Mucosa of descending colon (tissue), 3 donors: ENCODE measurements at regions not wholly inside any gene's neighbourhood (a gene's known extent, or its start where the extent isn't known, plus 50 kb on each side); places are given as distances from the start of the nearest gene placed in this dataset.
A peak's percentile ranks its signal among the peaks of the same experiment; 100 is the strongest.

ENCODE experiments used
- ATAC-seq: fragments of 200-7000 bp; cut with Tn5 transposase; one replicate; pipeline ENCODE4 v1.9.1; 2020; ENCODE audit warnings: mild to moderate bottlenecking, moderate library complexity
- DNase-seq, 3 donors: peaks; one replicate each; pipeline ENCODE4 v3.0.0-alpha.2; 2020
- H3K36me3 ChIP-seq: fragments of 200-600 bp; one replicate; pipeline ENCODE4 v1.8.0; 2021; ENCODE audit warnings: low read depth, mild to moderate bottlenecking
- H3K4me1 ChIP-seq: fragments of 200-600 bp; one replicate; pipeline ENCODE4 v1.8.0; 2021; ENCODE audit warnings: low read depth, mild to moderate bottlenecking
- H3K4me3 ChIP-seq: fragments of 200-600 bp; one replicate; pipeline ENCODE4 v1.8.0; 2021; ENCODE audit warnings: mild to moderate bottlenecking
- H3K9me3 ChIP-seq: fragments of 200-600 bp; one replicate; pipeline ENCODE4 v1.8.0; 2021; ENCODE audit warnings: mild to moderate bottlenecking
- CTCF ChIP-seq: fragments of 200-600 bp; IDR thresholded peaks from one replicate; pipeline ENCODE4 v1.8.0; 2022; ENCODE audit warnings: antibody characterized with exemption, mild to moderate bottlenecking
- intact Hi-C, 2 donors: fragments of 100-400 bp; cut with DNase I in 1 of 2; cut with micrococcal nuclease in 1 of 2; formaldehyde crosslinking; loops; one replicate each; pipeline versions ENCODE4 v1.11.0 to v1.11.1; 2022; cut with DNase I, micrococcal nuclease
- donor health status: DM: no; HTN: no; CAD: no; lungs with moderate emphysema.
- donor health status: DM: no; HTN: no; CAD: no.
- donor health status: DM: no; HTN: yes; CAD: no.

- Histone ChIP-seq H3K4me3 (no peak overlapping the region), H3K4me1 (no peaks in the 10 kb centered on the region), H3K9me3 (no peaks in the 10 kb centered on the region), H3K36me3 (no peaks in the 10 kb centered on the region)
- no peak for TF ChIP-seq CTCF
- intact Hi-C loops = no loop called here
- ATAC-seq (no peak), DNase-seq (peak in 1 of 3 donors; percentile 27)
Observed at GRCh38 chr17:79218175-79218824, 143.7 kb downstream of the ENGASE start.

GRCh38 chr17:79217473-79218135 lies 143.0 kb downstream of the ENGASE start:
- ATAC-seq (peak; percentile 14), DNase-seq (peak in 1 of 3 donors; percentile 25)
- intact Hi-C loops = no loop called here

DNA sequence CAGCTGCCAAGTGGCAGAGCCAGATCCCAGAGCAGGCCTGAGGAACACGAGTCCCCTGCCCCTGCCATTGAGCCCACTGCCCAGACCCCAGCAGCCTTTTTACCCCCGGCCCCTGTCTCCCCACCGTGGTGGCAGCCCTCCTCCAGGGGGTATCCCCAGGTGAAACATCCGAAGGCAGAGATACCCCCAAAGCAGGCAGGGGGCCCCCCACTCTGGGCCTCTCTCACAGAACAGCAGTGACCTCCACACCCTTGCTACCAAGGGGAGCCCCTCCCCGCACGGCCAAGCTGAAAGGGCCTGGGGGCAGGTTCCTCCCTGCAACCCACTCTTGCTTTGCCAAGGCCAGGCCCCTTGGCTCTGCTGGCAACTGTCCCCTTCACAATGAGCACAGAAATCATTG lies 142.2 kb downstream of the ENGASE start:
- Histone ChIP-seq H3K4me3 (no peak overlapping the region), H3K9me3 (no peaks in the 10 kb centered on the region), H3K36me3 (no peaks in the 10 kb centered on the region), H3K4me1 (no peaks in the 10 kb centered on the region)
- peak in 1 of 3 donors; percentile 22 for DNase-seq
- ATAC-seq = no peak
- TF ChIP-seq CTCF = no peak
- intact Hi-C loops = no loop called here

More at GRCh38 chr17:79217473-79218135, 143.0 kb downstream of the ENGASE start:
- no peak for TF ChIP-seq CTCF
- no peaks in the 10 kb centered on the region for H3K36me3 ChIP-seq
- H3K4me1 ChIP-seq = no peaks in the 10 kb centered on the region
- no peak overlapping the region for H3K4me3 ChIP-seq
- H3K9me3 ChIP-seq = no peaks in the 10 kb centered on the region

DNA sequence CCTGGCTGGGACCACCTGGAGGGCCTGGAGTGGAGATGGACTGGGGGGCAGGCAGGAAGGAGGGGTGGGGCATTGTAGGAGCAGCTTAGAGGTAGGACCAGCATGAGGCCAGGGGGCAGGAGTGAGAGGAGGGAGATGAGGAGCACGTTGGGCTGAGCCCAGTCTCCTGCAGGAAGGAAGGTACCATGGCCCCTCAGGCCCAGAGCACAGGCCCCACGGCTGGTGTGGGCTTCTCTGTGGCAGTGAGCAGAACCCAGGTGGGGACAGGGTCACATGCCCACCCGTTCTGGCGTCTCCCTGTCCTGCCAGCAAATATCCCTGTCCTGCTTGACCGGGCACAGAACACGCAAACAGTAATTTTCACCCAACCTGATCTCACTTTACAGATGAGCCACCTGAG lies 141.8 kb downstream of the ENGASE start:
- Histone ChIP-seq H3K4me3 (no peak overlapping the region), H3K9me3 (no peaks in the 10 kb centered on the region), H3K36me3 (no peaks in the 10 kb centered on the region), H3K4me1 (no peaks in the 10 kb centered on the region)
- intact Hi-C loops = no loop called here
- no peak for ATAC-seq
- DNase-seq = peak in 1 of 3 donors; percentile 41
- TF ChIP-seq CTCF = no peak

GRCh38 chr17:79215631-79216030 lies 141.0 kb downstream of the ENGASE start:
- Histone ChIP-seq H3K4me1 (no peaks in the 10 kb centered on the region), H3K36me3 (no peaks in the 10 kb centered on the region), H3K9me3 (no peaks in the 10 kb centered on the region), H3K4me3 (no peak overlapping the region)
- no peak for TF ChIP-seq CTCF
- ATAC-seq = no peak
- intact Hi-C loops = no loop called here
- peak in 1 of 3 donors; percentile 33 for DNase-seq
